SK-N-SH (cell line): ENCODE measurements at regions not wholly inside any gene's neighbourhood (a gene's known extent, or its start where the extent isn't known, plus 50 kb on each side); places are given as distances from the start of the nearest gene placed in this dataset.

Source experiments
- CTCF ChIA-PET: fragments of 300-600, 350-600 bp; formaldehyde crosslinking; extraction: SDS; loops from one replicate; lab custom pipeline; 2021; lab: Yijun Ruan, JAX
- POLR2A ChIA-PET: fragments of 350-600 bp; sonication (Branson Sonifier 250); formaldehyde crosslinking; extraction: SDS; loops from one replicate; lab custom pipeline; 2020; ENCODE audit warnings: antibody characterized with exemption, inconsistent platforms; lab: Yijun Ruan, JAX
- DNase-seq: peaks from one replicate; pipeline ENCODE4 v3.0.0; 2012
- H2AFZ ChIP-seq: fragments of 200-600 bp; sonication (generic); 2 replicates; pipeline ENCODE4 v1.8.1; 2016; ENCODE audit warnings: antibody characterized with exemption, mild to moderate bottlenecking, low read depth
- H3F3A ChIP-seq: fragments of 200-600 bp; sonication (generic); replicated peaks from 2 replicates; pipeline ENCODE3; 2016; ENCODE audit warnings: antibody characterized with exemption, mild to moderate bottlenecking; ENCODE audit not compliant: insufficient read depth
- H3K27ac ChIP-seq, 2 experiments: fragments of 200-500 bp in 1 of 2; fragments of 200-600 bp in 1 of 2; sonication (Bioruptor generic) in 1 of 2; sonication (generic), shearing (Covaris generic) in 1 of 2; 2 replicates each; pipeline versions ENCODE4 v1.5.1 to v1.6.1; 2014 to 2016; ENCODE audit warnings: low read depth in 2 of 2, inconsistent platforms in 1 of 2, low read length in 1 of 2, mild to moderate bottlenecking in 1 of 2, mixed read lengths in 1 of 2
- H3K27me3 ChIP-seq: fragments of 200-600 bp; sonication (generic), shearing (Covaris generic); 2 replicates; pipeline ENCODE4 v1.6.1; 2016; ENCODE audit warnings: mixed run types; ENCODE audit not compliant: insufficient read depth
- H3K36me3 ChIP-seq, 2 experiments: fragments of 200-500 bp in 1 of 2; fragments of 200-600 bp in 1 of 2; sonication (Bioruptor generic) in 1 of 2; sonication (generic) in 1 of 2; replicated peaks in 1 of 2; 2 replicates each; pipeline versions ENCODE3 to v1.5.1; 2014 to 2016; ENCODE audit warnings: low read length in 1 of 2, mild to moderate bottlenecking in 1 of 2; ENCODE audit not compliant: insufficient read depth in 2 of 2, control insufficient read depth in 1 of 2
- H3K4me1 ChIP-seq, 2 experiments: fragments of 200-500 bp in 1 of 2; fragments of 200-600 bp in 1 of 2; sonication (Bioruptor generic) in 1 of 2; sonication (generic), shearing (Covaris generic) in 1 of 2; 2 replicates each; pipeline versions ENCODE4 v1.5.1 to v1.6.1; 2014 to 2016; ENCODE audit warnings: low read depth in 1 of 2, low read length in 1 of 2, mixed run types in 1 of 2; ENCODE audit not compliant: insufficient read depth in 2 of 2, control insufficient read depth in 1 of 2
- H3K4me2 ChIP-seq: fragments of 200-600 bp; sonication (generic), shearing (Covaris generic); 2 replicates; pipeline ENCODE4 v1.6.1; 2017; ENCODE audit warnings: mixed run types
- H3K4me3 ChIP-seq, 2 experiments: fragments of 200-500 bp in 1 of 2; fragments of 200-600 bp in 1 of 2; sonication (Bioruptor generic) in 1 of 2; sonication (generic), shearing (Covaris generic) in 1 of 2; 2 replicates each; pipeline versions ENCODE4 v1.5.1 to v1.8.1; 2014 to 2016; ENCODE audit warnings: low read depth in 2 of 2, inconsistent platforms in 1 of 2, low read length in 1 of 2, mild to moderate bottlenecking in 1 of 2, mixed read lengths in 1 of 2, moderate library complexity in 1 of 2
- H3K79me2 ChIP-seq: fragments of 200-600 bp; sonication (generic); 2 replicates; pipeline ENCODE4 v1.8.1; 2017; ENCODE audit warnings: mild to moderate bottlenecking; ENCODE audit not compliant: insufficient read depth
- H3K9ac ChIP-seq: fragments of 200-600 bp; sonication (generic); 2 replicates; pipeline ENCODE4 v1.6.1; 2017; ENCODE audit warnings: mixed run types
- H3K9me2 ChIP-seq: fragments of 200-600 bp; sonication (generic); 2 replicates; pipeline ENCODE4 v1.6.1; 2017; ENCODE audit warnings: mixed run types
- H3K9me3 ChIP-seq: fragments of 200-600 bp; sonication (generic); 2 replicates; pipeline ENCODE4 v1.6.1; 2017; ENCODE audit warnings: mixed run types, mild to moderate bottlenecking, moderate library complexity
- H4K20me1 ChIP-seq: fragments of 200-600 bp; sonication (generic); 2 replicates; pipeline ENCODE4 v1.6.1; 2017; ENCODE audit warnings: mild to moderate bottlenecking, mixed run types; ENCODE audit not compliant: insufficient read depth
- FOSL2 ChIP-seq: IDR thresholded peaks from 2 replicates; pipeline ENCODE4 v1.4.0; 2012; ENCODE audit warnings: low read depth, mild to moderate bottlenecking, moderate library complexity, borderline replicate concordance
- FOXM1 ChIP-seq: IDR thresholded peaks from 2 replicates; pipeline ENCODE4 v1.4.0; 2012; ENCODE audit warnings: low read depth, mild to moderate bottlenecking
- GATA2 ChIP-seq: sonication (generic); formaldehyde crosslinking; IDR thresholded peaks from 2 replicates; pipeline ENCODE4 v1.5.0; 2020; ENCODE audit warnings: mild to moderate bottlenecking, missing genetic modification reagents
- JUND ChIP-seq: IDR thresholded peaks from 2 replicates; pipeline ENCODE4 v1.4.0; 2012
- NRF1 ChIP-seq: IDR thresholded peaks from 2 replicates; pipeline ENCODE4 v1.6.1; 2012; ENCODE audit warnings: low read depth, mild to moderate bottlenecking, low read length
- RFX5 ChIP-seq: IDR thresholded peaks from 2 replicates; pipeline ENCODE4 v1.6.1; 2012; ENCODE audit warnings: mild to moderate bottlenecking, improper control_type of control experiment, low read length
- TCF12 ChIP-seq: IDR thresholded peaks from 2 replicates; pipeline ENCODE4 v1.4.0; 2012
- TEAD4 ChIP-seq: IDR thresholded peaks from 2 replicates; pipeline ENCODE4 v1.4.0; 2012; ENCODE audit warnings: mild to moderate bottlenecking, borderline replicate concordance; ENCODE audit not compliant: insufficient read depth
- WGBS: methylation state at CpG from one replicate; pipeline ENCODE4 v1.1.6; 2017; ENCODE audit warnings: low lambda C conversion rate; 5-methylcytosine and 5-hydroxymethylcytosine counted together
- TF ChIP-seq, protein P1 (sequence below): fragments of 150-350 bp; IDR thresholded peaks from 2 replicates; pipeline ENCODE4 v1.6.1; 2017; ENCODE audit warnings: antibody characterized with exemption, low read length, low read depth, borderline replicate concordance
- TF ChIP-seq, protein P2 (sequence below): IDR thresholded peaks from 2 replicates; pipeline ENCODE4 v1.6.1; 2012; ENCODE audit warnings: mild to moderate bottlenecking, low read depth, low read length, moderate library complexity

DNA sequence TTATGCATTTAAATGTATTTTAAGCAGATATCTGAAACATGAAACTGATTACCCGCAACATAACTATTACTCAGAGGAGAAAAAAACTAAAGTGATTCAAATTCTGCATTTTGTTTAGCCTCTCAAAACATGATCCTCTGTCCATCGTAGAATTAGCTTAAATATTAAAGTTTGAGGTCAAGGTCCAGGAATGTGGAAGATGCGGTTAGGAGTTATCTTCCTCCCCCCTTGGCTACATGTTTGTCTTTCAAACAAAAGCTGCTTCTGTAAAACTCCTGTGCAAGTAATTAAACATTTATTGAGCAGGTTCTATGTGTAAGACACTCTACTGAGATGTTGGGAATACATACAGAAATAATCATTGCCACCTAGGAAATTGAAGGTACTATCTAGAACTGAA, 175.0 kb upstream of the ISL1 start:
- H3F3A ChIP-seq = no peaks in the 10 kb centered on the region

DNA sequence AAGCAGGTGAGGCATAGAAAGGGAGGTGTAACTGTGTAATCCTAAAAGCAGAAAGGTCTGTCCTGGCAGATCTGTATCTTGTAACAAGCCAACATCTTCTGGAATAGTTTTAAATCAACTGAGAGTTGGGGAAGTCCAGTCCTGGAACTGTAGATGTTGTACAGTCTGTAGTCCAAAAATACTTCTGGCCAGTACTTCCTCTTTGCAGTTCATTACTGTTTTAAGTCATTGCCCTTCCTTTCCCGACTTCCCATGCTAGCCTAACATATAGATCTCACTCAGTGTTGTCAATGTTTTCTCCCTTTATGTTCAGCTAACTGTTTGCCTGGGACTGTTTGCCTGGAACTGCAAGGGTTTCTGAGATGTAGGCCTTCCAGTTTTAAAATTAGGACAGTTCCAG, 168.5 kb upstream of the ISL1 start:
- H3K4me1 ChIP-seq = no peaks in the 10 kb centered on the region
- ChIA-PET CTCF (no interaction called here), POLR2A (no interaction called here)
- no peaks in the 10 kb centered on the region for H3K9me3 ChIP-seq
- DNase-seq = no peak
- no peaks in the 10 kb centered on the region for H3K27me3 ChIP-seq
- WGBS = 39% methylated on average over 1 of the region's 1 CpG
- H3K9me2 ChIP-seq = no peaks in the 10 kb centered on the region
- H3K4me2 ChIP-seq = no peak overlapping the region
- no peak overlapping the region for H3K4me3 ChIP-seq
- no peaks in the 10 kb centered on the region for H3F3A ChIP-seq
- no peaks in the 10 kb centered on the region for H3K36me3 ChIP-seq
- H3K27ac ChIP-seq = no peak overlapping the region
- H2AFZ ChIP-seq = no peak overlapping the region
- H4K20me1 ChIP-seq = no peaks in the 10 kb centered on the region
- no peaks in the 10 kb centered on the region for H3K79me2 ChIP-seq
- H3K9ac ChIP-seq = no peak overlapping the region
- no peak for TF ChIP-seq RFX5

More for the DNA sequence above, 175.0 kb upstream of the ISL1 start:
- WGBS = 42% methylated on average over 3 of the region's 3 CpGs
- Histone ChIP-seq H3K9me2 (no peaks in the 10 kb centered on the region), H3K27me3 (no peaks in the 10 kb centered on the region), H3K9ac (no peak overlapping the region), H4K20me1 (no peaks in the 10 kb centered on the region), H3K4me1 (no peaks in the 10 kb centered on the region), H3K36me3 (no peaks in the 10 kb centered on the region), H3K4me2 (no peak overlapping the region), H2AFZ (no peak overlapping the region), H3K4me3 (no peak overlapping the region), H3K79me2 (no peaks in the 10 kb centered on the region), H3K27ac (no peak overlapping the region), H3K9me3 (no peaks in the 10 kb centered on the region)
- ChIA-PET POLR2A (no interaction called here), CTCF (interaction anchor here (0.7 kb wide), 1 partner anchor 9 kb away, joined by 3 read pairs; no protein-coding TSS in a partner anchor)
- DNase-seq = no peak
- no peak for TF ChIP-seq FOSL2
- TF ChIP-seq JUND = no peak

DNA sequence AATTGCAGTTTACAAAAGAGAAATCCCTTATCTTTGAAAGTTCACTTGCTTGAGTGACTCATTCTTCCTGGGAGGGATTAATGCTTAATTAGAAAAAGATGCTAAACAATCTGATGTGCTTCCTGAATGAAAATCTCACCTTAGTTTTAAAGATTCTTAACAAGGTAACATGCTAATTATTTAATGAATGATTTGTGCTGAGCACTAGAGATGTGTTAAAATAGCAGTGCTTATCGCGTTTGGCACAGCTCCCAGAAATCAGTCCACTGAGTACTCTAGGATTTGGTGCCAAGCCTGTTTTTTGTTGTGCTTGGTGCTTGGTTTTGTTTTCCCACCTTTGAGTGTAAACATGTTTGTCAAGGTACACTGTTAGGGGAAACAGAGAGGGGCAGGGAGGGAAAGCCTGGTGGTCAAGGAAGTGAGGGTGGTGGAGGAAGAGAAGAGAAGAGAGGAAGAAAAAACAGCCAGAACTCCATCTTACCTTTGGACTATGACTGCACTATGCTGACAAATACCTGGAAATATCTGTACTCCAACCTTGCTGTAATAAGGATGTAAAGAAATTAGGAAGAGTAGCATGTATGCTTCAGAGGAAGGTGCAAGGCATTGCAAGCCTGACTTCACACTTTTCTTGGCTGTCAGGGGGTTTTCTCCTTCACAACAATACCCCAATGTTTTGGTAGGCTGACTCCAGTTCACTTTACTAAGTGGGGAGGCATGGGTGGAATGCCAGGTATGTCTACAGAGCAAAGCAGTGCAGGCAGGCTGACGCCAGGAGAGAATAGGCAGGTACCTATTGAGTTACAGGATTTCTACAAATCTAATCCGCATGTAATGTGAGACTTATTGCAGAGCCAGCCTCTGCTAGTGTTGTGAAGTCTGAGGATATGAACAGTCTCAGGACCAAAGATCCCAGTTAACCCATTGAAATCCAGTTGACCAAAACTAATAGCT, 157.2 kb upstream of the ISL1 start:
- Histone ChIP-seq H3K9me2 (no peaks in the 10 kb centered on the region; the same call in 1 of the 2 replicates), H3K27ac (peak overlapping the region in 1 of 2 experiments; percentile 60; a peak in 2 of 4 replicates), H3K9me3 (no peaks in the 10 kb centered on the region), H3K4me2 (no peak overlapping the region), H3K4me1 (peaks cover 5 to 12% of the 10 kb centered on the region in 2 experiments; a peak in 3 of 4 replicates), H3K9ac (no peak overlapping the region), H3K4me3 (no peak overlapping the region), H2AFZ (no peak overlapping the region), H4K20me1 (no peaks in the 10 kb centered on the region), H3K79me2 (no peaks in the 10 kb centered on the region), H3K36me3 (no peaks in the 10 kb centered on the region), H3F3A (no peaks in the 10 kb centered on the region), H3K27me3 (no peaks in the 10 kb centered on the region)
- TF ChIP-seq TEAD4 (no peak), TCF12 (peak; percentile 55), FOXM1 (no peak), JUND (peak; percentile 11; the same call in 1 of the 2 replicates), NRF1 (no peak), GATA2 (peak; percentile 47)
- TF ChIP-seq, protein P1, sequence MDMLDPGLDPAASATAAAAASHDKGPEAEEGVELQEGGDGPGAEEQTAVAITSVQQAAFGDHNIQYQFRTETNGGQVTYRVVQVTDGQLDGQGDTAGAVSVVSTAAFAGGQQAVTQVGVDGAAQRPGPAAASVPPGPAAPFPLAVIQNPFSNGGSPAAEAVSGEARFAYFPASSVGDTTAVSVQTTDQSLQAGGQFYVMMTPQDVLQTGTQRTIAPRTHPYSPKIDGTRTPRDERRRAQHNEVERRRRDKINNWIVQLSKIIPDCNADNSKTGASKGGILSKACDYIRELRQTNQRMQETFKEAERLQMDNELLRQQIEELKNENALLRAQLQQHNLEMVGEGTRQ = no peak
- TF ChIP-seq, protein P2, sequence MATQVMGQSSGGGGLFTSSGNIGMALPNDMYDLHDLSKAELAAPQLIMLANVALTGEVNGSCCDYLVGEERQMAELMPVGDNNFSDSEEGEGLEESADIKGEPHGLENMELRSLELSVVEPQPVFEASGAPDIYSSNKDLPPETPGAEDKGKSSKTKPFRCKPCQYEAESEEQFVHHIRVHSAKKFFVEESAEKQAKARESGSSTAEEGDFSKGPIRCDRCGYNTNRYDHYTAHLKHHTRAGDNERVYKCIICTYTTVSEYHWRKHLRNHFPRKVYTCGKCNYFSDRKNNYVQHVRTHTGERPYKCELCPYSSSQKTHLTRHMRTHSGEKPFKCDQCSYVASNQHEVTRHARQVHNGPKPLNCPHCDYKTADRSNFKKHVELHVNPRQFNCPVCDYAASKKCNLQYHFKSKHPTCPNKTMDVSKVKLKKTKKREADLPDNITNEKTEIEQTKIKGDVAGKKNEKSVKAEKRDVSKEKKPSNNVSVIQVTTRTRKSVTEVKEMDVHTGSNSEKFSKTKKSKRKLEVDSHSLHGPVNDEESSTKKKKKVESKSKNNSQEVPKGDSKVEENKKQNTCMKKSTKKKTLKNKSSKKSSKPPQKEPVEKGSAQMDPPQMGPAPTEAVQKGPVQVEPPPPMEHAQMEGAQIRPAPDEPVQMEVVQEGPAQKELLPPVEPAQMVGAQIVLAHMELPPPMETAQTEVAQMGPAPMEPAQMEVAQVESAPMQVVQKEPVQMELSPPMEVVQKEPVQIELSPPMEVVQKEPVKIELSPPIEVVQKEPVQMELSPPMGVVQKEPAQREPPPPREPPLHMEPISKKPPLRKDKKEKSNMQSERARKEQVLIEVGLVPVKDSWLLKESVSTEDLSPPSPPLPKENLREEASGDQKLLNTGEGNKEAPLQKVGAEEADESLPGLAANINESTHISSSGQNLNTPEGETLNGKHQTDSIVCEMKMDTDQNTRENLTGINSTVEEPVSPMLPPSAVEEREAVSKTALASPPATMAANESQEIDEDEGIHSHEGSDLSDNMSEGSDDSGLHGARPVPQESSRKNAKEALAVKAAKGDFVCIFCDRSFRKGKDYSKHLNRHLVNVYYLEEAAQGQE = no peak
- 10% methylated on average over 4 of the region's 4 CpGs for WGBS
- POLR2A ChIA-PET = no interaction called here
- CTCF ChIA-PET = interaction anchor here (0.8 kb wide), 1 partner anchor 263 kb away, joined by 3 read pairs; no protein-coding TSS in a partner anchor
- DNase-seq = no peak
